NCI-H524 treated with DMSO at 0.1 percent for 48 hours (cell line): ENCODE measurements at regions not wholly inside any gene's neighbourhood (a gene's known extent, or its start where the extent isn't known, plus 50 kb on each side); places are given as distances from the start of the nearest gene placed in this dataset.

Experiments used
- DNase-seq: peaks from one replicate; lab custom pipeline; 2025; lab: John Stamatoyannopoulos, UW

DNA sequence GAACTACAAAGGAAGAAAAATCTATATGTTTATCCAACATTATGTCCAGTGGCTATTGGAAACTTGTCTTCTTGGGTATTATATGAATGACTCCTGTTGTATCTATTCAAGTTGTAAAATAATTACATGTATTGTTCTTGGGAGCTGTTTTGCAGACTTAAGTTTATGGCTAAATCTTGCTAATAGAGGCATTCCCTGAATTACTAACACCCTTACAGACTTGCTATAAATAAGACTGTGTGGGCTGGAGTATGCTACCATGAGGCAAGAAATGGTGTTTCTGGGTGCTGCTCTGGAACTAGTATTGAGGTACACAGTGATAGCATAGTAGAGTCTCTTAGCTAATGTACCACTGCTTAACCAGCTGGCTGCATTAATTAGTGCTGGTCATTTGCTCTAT is 155.1 kb downstream of the HIPK3 start:
- no peak for DNase-seq

DNA sequence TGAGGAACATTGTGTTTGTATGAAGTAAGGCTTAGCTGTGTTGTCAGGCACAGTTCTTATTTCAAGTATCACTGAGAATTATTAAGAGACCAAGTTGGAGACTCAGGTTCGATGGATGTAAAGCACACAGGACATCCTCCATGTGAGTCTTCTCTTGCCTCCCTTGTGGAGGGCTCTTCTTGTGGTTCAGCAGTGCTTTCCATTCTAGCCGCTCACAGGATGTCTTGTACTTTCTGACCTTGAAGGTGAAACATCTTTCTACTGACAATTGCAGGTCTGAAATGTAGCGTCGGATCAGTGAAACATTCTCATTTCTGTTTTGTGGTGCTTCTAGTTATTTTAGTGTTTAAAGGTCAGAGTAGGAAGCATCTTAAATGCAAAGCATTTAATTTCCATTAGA is 154.6 kb downstream of the HIPK3 start:
- DNase-seq, result no peak

DNA sequence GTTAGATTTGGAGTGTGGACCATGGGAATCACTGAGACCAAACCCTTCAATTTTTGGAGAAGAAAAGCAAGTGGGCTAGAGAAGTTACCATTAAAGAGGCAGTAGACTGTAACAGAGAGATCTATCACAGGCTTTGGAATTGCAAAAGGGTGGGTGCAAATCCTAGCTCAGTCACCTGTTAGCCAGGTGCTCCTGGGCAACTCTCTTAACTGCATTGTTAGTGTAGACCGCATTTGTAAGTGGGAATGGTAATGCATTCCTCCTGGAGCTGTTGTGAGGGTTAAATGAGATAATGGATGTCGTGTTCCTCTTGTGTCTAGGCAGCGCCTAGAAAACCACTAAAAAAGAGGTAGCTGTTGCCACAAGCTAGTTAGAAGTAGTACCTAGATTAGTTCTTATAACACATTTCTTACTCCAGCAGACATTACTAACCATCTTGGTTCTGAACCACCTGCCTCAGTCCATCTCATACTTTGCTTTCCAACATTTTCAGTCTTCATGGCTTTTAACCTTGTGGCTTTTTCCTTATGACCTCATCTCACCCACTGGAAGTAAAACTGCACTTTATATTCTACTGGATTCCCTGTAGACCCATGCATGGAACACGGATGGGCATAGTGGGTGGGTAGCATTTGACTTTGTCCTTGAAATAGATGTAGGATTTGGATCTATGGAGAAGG is 153.0 kb downstream of the HIPK3 start:
- no peak for DNase-seq
